Sigmoid colon (tissue), 3 donors: ENCODE measurements at regions not wholly inside any gene's neighbourhood (a gene's known extent, or its start where the extent isn't known, plus 50 kb on each side); places are given as distances from the start of the nearest gene placed in this dataset.

Experiments used
- CTCF ChIP-seq, 4 experiments: fragments of 450-650 bp in 3 of 4; fragments of 200-600 bp in 1 of 4; IDR thresholded peaks; one replicate each; pipeline ENCODE4 v1.5.1; 2016 to 2019; ENCODE audit warnings: antibody characterized with exemption in 4 of 4, mild to moderate bottlenecking in 3 of 4, moderate library complexity in 2 of 4
- POLR2A ChIP-seq, 2 donors: fragments of 450-650 bp; IDR thresholded peaks; one replicate each; pipeline ENCODE4 v1.6.1; 2016; ENCODE audit warnings: antibody characterized with exemption in 2 of 2, mild to moderate bottlenecking in 2 of 2, moderate library complexity in 2 of 2

GRCh38 chr5:63240063-63240755 is 661.6 kb downstream of the LRRC70 start:
- TF ChIP-seq CTCF (IDR thresholded peaks at IDR 0.05), result no peak
- no peak for TF ChIP-seq POLR2A (IDR thresholded peaks at IDR 0.05)
